HL-60/S4 (cell line): ENCODE measurements at regions not wholly inside any gene's neighbourhood (a gene's known extent, or its start where the extent isn't known, plus 50 kb on each side); places are given as distances from the start of the nearest gene placed in this dataset.

Experiments used
- in situ Hi-C: fragments of 300-500 bp; cut with MboI; formaldehyde crosslinking; loops from 2 replicates; pipeline ENCODE4 v1.14.3; 2022; ENCODE audit warnings: low sequenced_read_pairs

DNA sequence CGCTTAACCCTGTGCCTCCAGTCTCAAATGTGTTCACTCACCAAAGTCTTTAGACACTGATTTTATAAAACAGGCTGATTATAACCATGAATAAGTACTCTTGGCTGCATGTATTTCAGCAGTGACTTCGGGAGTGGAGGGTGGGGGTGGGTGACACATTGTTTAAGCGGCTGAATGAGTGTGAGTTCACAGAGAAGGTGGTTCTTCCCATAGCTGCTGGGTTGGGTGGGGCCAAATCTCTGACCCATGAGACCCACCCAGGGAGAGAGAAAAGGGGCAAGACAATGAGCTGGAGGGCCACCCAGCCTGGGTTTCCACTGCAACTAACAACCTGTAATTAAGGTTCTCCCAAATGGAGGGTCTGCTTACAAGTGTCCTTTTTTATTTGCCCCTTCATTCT, 96.4 kb downstream of the SYNE3 start:
- in situ Hi-C loops: loop anchor here (25.0 kb wide), 1 partner anchor 567 kb away; no protein-coding TSS in a partner anchor

DNA sequence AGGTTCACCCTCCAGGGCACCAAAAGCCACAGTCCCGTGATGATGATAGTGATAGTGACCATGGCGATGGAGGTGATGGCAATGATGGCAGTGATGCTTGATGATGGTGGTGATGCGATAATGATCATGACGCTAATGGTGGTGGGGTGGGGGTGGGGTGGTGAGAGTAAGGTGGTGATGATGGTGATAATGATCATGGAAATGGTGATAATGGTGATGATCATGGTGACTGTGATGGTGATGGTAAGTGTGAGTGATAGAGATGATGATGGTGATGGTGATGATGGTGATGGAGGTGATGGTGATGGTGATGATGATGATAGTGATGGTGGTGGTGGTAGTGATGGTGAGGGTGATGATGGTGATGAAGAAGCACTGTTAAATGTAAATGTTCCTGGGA, 96.9 kb downstream of the SYNE3 start:
- in situ Hi-C loops: loop anchor here (25.0 kb wide), 1 partner anchor 568 kb away; no protein-coding TSS in a partner anchor

DNA sequence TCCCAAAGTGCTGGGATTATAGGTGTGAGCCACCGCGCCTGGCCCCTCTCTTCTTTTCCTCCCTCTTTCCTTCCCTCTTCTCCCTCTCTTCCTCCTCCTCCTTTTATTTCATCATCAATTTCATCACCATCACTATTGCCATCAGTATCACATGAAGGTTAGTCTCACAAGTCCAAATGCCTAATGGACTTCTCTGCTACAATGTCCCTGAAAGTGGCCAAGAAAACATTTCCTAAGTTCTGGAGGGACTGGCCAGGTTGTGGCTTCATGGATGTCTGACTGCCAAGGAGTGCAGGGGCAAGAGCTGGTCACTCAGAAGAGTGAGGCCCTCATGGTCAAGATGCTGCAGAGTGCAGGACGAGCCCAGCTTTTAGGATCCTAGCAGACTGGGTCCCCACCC, 97.6 kb downstream of the SYNE3 start:
- in situ Hi-C loops: loop anchor here (25.0 kb wide), 1 partner anchor 568 kb away; no protein-coding TSS in a partner anchor

DNA sequence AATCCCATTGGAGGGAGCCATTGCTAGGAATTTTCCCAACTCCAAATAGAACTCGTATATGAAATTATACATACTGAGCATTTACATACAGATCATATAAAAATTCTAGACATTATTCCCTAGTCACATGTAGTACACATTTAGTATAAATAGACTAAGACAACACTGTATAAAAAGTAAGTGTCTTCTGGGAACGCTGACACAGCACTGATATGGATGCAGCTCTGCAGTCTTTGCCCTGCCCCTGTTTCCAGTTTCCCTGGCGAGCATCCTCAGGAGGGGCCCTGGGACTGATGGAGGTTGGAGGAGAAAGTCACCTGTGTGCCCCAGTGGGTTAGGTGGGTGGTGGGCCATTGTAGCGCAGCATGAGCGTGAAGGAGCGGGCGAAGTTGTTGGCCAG, 97.8 kb upstream of the CLMN start:
- in situ Hi-C loops: loop anchor here (25.0 kb wide), 1 partner anchor 570 kb away; no protein-coding TSS in a partner anchor

DNA sequence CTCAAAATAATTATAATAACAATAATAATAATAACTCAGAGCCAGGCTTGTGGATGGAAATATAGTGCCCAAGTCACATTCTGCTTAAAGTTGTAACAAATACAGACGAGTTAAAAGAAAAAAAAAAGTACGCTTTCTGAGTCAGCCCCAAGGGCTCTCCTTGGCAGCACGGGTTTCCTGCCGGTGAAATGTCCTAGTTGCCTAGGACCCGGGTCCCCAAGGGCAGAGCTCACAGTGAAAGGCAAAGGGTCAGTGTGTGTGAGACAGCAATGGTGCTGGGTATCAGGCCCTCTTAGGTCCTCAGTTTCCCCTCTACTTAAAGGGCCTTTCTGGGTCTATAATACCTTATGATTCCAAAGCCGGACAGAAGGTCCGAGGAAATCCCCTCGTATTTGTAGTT, 96.3 kb upstream of the CLMN start:
- in situ Hi-C loops: loop anchor here (25.0 kb wide), 1 partner anchor 571 kb away; no protein-coding TSS in a partner anchor

DNA sequence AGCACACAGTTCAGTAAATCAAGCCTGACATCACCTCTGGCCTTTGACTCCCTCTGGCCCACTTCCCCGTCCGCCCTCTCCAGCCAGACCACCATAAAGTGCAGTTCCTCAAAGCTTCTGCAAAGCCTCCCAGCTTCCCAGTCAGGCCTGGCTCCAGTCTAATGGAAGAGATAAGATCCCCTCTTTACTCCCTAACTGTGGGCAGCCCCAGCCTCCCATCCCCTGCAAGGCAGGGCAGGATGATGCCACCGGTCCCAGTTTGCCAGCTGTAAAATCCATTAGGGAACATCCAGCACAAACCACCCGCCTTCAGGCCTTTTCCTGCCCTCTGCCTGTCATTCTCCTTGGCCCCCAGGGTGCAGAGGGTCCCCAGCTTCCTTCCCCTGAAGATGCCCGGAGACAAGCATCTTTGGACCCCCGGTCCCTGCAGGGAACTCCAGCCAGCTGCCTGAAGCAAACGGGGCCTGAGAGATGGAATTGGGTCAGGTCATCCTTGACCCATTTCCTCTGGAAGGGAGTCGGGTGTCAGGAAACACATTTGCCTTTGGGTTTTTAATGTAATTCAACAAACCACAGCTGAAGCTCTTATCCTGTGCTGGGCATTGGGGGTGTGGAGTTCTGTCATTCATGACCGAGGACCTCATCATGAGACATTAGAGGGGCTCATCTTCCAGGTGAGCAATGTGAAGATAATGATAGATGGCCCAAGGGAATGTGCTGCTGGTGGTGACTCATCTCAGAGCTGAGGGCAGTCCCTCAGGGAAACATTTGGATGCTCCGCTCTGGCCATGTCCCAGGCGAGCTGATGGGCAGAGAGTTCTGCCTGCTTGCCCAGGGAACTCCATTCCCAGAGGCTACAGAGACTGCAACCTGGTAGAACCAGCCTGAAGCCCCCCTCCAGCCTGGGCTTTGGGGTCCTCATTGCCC, 93.8 kb upstream of the CLMN start:
- in situ Hi-C loops: loop anchor here (25.0 kb wide), 1 partner anchor 574 kb away; no protein-coding TSS in a partner anchor

DNA sequence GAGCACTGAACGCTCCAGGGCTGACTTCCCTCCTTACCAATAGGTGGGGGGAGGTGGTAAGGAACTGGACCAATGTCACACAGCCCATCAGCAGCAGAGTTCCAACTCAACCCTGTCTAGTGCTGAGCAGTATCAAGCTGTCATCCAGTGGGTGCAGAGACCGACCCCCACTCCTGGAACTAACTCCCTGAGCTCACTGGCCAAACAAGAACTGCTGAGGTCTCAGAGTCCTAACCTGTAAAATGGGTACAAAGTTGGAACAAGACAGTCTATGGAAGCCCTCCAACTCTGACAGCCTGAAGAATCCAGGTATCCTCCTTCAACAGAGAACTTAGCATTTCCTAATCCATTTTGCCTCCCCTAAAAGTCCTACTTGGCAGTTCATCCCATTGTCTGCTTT, 91.1 kb upstream of the CLMN start:
- in situ Hi-C loops: loop anchor here (25.0 kb wide), 1 partner anchor 576 kb away; no protein-coding TSS in a partner anchor

DNA sequence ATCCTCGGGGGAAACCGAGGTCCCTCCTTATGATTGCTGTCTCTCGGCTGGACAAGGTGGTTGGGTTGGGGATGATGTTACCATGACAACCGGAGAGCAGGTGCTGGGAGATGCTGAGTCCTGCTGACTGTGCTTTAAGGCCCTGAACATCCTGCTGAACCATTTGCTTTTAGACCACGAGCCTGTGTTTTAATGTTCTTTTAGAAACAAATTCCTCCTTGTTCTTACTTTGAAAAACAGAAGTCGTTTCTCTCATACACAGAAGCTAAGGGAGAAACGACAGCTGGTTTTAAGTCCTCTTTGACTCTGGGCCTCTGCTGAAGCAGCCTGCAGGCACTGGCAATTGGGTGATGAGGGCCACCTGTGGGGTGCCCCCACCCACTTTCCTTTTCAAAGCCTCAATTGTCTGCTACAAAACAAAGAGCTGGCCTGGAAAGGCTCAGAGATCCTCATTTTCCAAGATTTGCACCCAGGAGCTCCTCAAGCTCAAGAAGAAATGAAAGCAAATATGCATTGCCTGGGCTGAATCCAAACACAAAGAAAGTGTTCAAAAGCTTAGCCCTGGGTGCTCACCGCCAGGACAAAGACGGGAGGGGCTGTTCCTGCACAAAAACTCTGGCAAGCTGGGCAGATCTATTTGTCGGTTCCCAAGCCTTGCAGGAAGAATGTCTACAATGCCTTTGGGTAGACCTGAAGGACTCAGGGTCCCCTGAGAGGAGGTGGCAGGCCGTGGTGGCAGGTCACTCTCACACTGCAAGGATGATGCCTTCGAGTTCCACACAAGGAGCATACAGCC, 90.0 kb upstream of the CLMN start:
- in situ Hi-C loops: loop anchor here (25.0 kb wide), 1 partner anchor 578 kb away; no protein-coding TSS in a partner anchor

DNA sequence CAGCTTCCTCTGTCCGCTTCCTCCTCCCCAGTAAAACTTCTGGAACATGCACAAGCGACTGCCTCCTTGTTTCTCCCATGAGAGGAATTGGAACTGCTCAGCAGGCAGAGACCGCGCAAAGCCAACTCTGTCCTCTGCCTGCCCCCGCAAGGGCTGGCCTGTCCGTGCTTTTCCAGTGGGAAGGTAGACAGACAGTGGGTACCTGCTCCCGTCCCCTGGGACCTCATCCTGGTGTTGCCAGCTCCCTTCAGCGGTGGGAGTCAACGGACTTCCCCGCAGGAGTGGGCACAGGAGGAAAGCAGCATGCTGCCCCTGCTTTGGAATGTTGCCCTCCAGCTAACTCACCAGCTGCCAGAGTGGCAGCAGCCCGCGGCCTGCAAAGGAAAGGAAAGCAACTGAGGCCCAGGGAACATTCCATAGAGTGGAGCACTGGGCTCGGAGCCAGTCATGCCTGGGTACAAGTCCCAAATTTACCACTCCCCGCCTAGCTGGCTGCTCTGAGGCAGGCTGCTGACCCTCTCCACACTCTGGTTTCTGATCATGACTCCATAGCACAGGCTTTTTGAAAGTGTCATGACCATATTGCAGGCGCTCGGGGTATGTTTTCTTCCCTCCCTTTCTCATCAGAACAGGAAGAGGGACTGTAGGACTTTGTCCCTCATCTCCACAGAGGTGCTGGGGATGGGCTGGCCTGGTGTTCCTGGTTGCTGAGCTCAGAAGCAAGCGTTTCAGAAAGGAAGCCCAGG, 89.2 kb upstream of the CLMN start:
- in situ Hi-C loops: loop anchor here (25.0 kb wide), 1 partner anchor 578 kb away; no protein-coding TSS in a partner anchor

DNA sequence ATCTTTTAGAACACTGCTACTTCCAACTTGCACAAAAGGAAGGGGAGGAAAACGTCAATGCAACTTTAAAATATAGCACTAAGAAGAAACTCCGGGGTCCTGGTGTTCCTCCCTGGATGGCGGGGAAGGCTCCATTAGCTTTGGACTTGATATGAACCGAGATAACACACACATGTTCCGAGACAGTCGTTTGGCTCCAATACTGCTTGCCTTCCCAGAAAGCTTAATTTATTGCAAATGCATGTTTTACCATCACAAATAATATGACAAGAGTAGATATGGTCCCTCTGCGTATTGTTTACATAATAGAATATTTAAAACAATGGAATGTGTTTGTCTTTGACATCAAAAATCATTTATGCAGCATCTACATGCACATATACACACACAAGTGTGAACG, 87.6 kb upstream of the CLMN start:
- in situ Hi-C loops: loop anchor here (25.0 kb wide), 1 partner anchor 580 kb away; no protein-coding TSS in a partner anchor

DNA sequence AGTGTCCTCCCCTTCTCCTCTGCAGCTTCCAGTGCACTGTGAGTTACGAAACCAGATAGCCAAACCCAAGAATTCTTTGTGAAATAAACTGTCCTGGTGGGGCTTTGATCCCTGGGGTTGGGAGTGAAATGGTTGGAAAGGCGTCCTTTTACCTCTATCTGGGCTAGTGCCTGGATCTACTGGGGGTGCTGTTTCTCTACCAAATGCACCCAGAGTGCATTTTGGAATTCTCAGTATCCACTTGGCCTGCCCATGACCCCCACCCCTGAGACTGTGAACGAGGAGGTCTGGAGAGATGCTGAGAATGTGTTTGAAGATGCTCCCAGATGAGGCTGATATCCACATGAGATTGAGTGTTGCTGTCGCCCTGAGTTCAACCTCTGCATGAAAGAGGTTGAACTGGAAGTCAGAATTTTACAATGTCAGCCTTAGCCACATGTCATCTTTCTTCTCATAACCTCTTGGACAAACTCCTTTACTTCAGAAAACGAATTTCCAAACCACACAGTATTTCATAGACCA, 87.1 kb upstream of the CLMN start:
- in situ Hi-C loops: loop anchor here (25.0 kb wide), 1 partner anchor 580 kb away; no protein-coding TSS in a partner anchor

DNA sequence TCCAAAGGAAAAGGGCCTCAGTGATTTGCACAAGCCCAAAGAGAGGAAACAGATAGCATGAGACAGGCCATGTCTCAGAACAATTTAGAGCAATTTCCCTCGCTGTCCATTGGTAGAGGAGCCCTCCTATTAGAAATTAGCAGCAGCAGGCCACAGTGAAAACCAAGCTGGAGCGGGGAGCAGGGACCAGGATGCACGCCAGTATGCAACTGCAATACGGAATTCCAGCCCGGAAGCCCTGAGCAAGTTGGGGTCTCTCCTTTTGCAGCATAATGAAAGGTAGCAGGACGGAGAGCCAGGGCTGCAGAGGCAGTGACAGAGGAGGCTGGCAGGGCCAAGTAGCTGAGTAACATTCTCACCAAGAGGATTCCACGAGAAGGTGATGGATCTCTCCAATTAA, 84.9 kb upstream of the CLMN start:
- in situ Hi-C loops: loop anchor here (25.0 kb wide), 1 partner anchor 583 kb away; no protein-coding TSS in a partner anchor

DNA sequence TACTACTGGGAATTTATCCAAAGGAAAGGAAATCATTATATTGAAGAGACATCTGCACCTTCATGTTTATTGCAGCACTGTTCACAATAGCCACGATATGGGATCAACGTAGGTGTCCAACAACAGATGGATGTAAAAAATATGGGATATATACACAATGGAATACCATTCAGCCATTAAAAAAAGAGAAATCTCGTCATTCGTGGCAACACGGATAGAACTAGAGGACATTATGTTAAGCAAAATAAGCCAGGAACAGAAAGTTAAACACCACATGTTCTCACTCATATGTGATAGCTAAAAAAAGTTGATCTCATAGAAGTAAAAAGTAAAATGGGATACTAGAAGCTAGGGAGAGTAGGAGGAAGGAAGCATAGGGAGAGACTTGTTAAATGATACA, 82.9 kb upstream of the CLMN start:
- in situ Hi-C loops: loop anchor here (25.0 kb wide), 1 partner anchor 585 kb away; no protein-coding TSS in a partner anchor

DNA sequence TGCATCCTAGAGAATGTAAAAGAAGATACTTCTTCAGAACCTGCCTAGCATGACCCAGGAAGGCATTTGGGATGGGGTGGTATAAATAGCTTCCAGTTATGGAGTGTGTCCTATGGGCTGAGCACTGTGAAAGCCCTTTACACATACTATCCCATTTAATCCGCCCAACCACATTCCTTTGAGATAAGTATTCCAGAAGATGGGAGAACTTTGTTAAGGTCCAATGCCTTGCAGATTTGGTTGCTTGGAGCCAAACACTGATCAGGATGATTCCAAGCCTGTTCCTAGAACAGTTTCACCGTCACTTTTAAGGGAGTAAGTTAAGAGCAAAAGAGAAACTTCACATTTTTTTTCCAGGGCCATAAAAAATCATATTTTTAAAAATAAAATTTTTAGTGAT, 82.5 kb upstream of the CLMN start:
- in situ Hi-C loops: loop anchor here (25.0 kb wide), 1 partner anchor 585 kb away; no protein-coding TSS in a partner anchor

DNA sequence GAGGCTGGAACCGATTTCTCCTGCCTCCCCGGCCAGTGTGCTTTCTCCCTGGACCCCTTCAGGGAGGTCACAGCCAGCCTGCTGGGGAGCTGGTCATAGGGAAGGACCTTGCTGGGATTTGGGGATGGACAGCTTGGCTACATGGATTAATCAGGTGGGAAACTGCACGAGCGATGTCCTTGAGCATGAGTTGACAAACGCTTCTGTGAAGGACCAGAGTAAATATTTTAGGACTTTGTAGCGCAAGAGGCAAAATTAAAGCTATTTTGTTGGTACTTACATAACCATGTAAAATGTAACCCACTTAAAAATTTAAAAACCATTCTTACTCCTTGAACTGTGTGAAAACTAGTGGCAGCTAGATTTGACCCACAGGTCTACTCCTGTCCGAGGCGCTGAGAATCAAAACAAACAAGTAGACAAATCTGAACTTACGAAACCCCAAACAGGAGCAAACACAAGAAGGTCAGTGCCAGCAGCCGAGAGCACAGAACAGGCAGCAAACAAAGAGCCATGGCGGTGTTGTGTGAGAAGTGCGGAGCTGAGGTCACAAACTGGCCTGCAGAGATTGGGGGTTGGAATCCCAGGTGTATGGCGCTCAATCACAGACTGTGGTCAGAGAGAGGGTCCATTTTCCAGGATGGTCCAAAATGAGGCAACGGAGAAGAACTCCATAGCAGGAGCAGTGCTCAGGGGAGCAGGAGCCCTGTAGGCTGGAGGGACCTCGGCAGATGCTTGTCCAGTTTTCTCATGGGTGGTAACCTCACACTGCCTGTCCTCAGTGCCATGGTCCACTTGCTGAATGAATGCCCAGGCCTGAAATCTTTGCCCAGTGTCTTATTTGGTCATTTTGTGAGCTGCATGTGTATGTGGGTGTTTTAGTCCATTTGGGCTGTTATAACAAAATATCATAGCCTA, 79.2 kb upstream of the CLMN start:
- in situ Hi-C loops: no loop called here

DNA sequence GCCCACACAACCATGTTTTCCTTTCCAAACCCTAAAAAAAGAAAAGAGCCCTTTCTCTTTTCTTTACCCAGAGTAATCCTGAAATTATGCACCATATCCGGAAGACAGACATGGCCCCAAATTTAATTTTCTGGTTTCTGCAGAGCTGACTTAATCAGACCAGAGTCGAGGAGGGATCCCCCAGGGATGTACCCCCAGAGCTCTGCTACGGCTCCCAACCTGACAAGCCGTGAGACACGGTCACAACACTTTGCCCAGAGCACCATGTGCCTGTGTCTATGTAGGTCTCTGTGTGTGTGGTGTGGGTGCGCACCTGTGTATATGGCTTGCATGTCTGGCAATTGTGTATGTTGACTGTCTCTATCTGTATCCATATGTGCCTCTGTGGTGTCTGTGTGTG, 77.6 kb upstream of the CLMN start:
- in situ Hi-C loops: no loop called here

DNA sequence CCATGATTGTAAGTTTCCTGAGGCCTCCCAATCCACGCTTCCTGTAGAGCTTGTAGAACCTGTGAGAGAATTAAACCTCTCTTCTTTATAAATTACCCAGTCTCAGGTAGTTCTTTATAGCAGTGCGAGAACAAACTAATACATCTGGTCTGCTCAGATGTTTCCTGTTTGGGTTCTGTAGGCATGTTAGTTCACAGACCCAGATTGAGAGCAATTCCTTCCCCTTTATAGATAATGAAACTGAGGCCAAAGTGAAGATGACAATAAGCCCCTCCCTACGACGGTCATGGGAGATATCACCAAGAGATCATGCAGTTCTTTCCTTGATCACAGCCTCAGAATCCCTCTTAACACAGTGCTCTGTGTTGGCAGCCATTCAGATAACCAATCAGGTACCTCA, 76.5 kb upstream of the CLMN start:
- in situ Hi-C loops: no loop called here

DNA sequence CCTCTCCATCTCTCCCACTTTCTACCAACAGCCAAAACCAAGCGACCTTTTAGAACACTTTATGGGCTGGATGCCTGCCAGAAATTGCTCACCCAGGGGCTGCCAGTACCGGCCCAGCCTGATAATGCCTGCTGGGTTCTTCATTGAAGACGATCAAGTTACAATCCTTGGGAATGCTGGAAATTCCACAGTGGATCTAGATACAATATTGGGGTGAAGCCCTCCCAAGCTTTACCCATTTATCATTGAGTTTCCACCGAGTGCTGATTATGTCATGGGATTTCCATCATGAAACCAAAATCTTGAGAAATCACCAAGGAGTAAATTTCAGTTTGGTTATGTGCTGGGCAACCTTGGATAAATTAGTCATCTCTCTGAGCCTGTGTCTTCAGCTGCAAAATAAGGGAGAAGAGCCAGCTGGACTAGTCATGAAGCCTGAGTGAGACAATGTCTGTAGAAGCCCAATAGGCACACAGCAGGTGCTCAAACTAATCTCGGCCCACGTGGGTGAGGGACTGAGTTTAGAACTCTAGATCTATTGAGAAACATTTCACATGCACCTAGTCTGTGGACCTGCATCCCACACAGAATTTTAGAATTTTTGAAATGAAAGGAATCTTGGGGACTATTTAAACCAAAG, 75.5 kb upstream of the CLMN start:
- in situ Hi-C loops: no loop called here
